Endothelial cell of umbilical vein (primary cell): ENCODE measurements at regions not wholly inside any gene's neighbourhood (a gene's known extent, or its start where the extent isn't known, plus 50 kb on each side); places are given as distances from the start of the nearest gene placed in this dataset.
A peak's percentile ranks its signal among the peaks of the same experiment; 100 is the strongest.

Source experiments
- BruUV-seq: library from RNA; stranded (reverse); fragments of 400-500 nt; replicated peaks from 2 replicates; lab custom pipeline; 2021; lab: Mats Ljungman, UMichigan
- CTCF ChIA-PET: fragments of 300-600, 350-600 bp; sonication (Branson Sonifier 250); formaldehyde crosslinking; loops from one replicate; lab custom pipeline; 2021; ENCODE audit warnings: antibody characterized with exemption, inconsistent platforms; lab: Charles Lee
- POLR2A ChIA-PET: fragments of 300-600, 350-600 bp; sonication (Branson Sonifier 250); formaldehyde crosslinking; loops from one replicate; lab custom pipeline; 2021; ENCODE audit warnings: antibody characterized with exemption, inconsistent platforms; lab: Charles Lee
- DNase-seq: peaks from one replicate; pipeline ENCODE4 v3.0.0-alpha.2; 2011; ENCODE audit warnings: low read depth, low spot score
- FAIRE-seq: peaks from 2 replicates; lab custom pipeline; 2011; peaks lifted over from hg19 to GRCh38; lab: Jason Lieb, UNC
- H2AFZ ChIP-seq: 2 replicates; pipeline ENCODE4 v1.6.0; 2012; ENCODE audit warnings: low read depth, low read length, control low read depth, inconsistent platforms
- H3K27ac ChIP-seq: 2 replicates; pipeline ENCODE4 v1.5.1; 2011; ENCODE audit warnings: low read depth, mild to moderate bottlenecking, control low read depth, low read length, moderate library complexity; ENCODE audit not compliant: insufficient read depth
- H3K27me3 ChIP-seq, 2 experiments: 2 replicates each; pipeline versions ENCODE4 v1.6.0 to v1.6.1; 2011; ENCODE audit warnings: low read length in 2 of 2, mixed read lengths in 1 of 2; ENCODE audit not compliant: control insufficient read depth in 2 of 2, insufficient read depth in 2 of 2
- H3K36me3 ChIP-seq, 2 experiments: 2 replicates in 1 of 2; 3 replicates in 1 of 2; pipeline ENCODE4 v1.5.1; 2011; ENCODE audit warnings: low read length in 2 of 2, mild to moderate bottlenecking in 1 of 2, moderate library complexity in 1 of 2; ENCODE audit not compliant: control insufficient read depth in 2 of 2, insufficient read depth in 2 of 2; ENCODE audit errors: extremely low read depth in 1 of 2
- H3K4me1 ChIP-seq: 3 replicates; pipeline ENCODE4 v1.5.1; 2011; ENCODE audit warnings: mild to moderate bottlenecking, low read length; ENCODE audit not compliant: control insufficient read depth, insufficient read depth; ENCODE audit errors: extremely low read depth
- H3K4me2 ChIP-seq: 2 replicates; pipeline ENCODE4 v1.6.1; 2011; ENCODE audit warnings: low read length, control low read depth, mixed read lengths; ENCODE audit not compliant: insufficient read depth
- H3K4me3 ChIP-seq, 3 experiments: fragments of 200-600 bp in 1 of 3; sonication (generic), shearing (Covaris generic) in 1 of 3; replicated peaks in 1 of 3; 2 replicates each; pipeline ENCODE4 v1.5.1; 2011 to 2016; ENCODE audit warnings: control low read depth in 3 of 3, low read length in 3 of 3, mild to moderate bottlenecking in 2 of 3, inconsistent platforms in 1 of 3, low read depth in 1 of 3, moderate library complexity in 1 of 3; ENCODE audit not compliant: insufficient read depth in 1 of 3
- H3K79me2 ChIP-seq: 2 replicates; pipeline ENCODE4 v1.6.0; 2012; ENCODE audit warnings: low read length, inconsistent platforms; ENCODE audit not compliant: control insufficient read depth, insufficient read depth
- H3K9ac ChIP-seq: replicated peaks from 2 replicates; pipeline ENCODE3; 2011; ENCODE audit warnings: low read length, control low read depth; ENCODE audit not compliant: insufficient read depth; ENCODE audit errors: extremely low read depth
- H3K9me1 ChIP-seq: replicated peaks from 3 replicates; pipeline ENCODE4 v1.6.0; 2011; ENCODE audit warnings: mild to moderate bottlenecking, low read length; ENCODE audit not compliant: control insufficient read depth, insufficient read depth; ENCODE audit errors: extremely low read depth
- H3K9me3 ChIP-seq: replicated peaks from 2 replicates; pipeline ENCODE4 v1.5.1; 2012; ENCODE audit warnings: low read length, inconsistent platforms; ENCODE audit not compliant: control insufficient read depth, insufficient read depth
- H4K20me1 ChIP-seq: replicated peaks from 2 replicates; pipeline ENCODE3; 2011; ENCODE audit warnings: mild to moderate bottlenecking, low read length; ENCODE audit not compliant: control insufficient read depth, insufficient read depth; ENCODE audit errors: extremely low read depth
- CTCF ChIP-seq, 2 donors: IDR thresholded peaks; 1 replicate in 1 of 2; 2 replicates in 1 of 2; pipeline ENCODE4 v1.5.1; 2011; ENCODE audit warnings: low read length in 2 of 2, mild to moderate bottlenecking in 2 of 2, moderate library complexity in 2 of 2, control low read depth in 1 of 2, inconsistent platforms in 1 of 2, low read depth in 1 of 2; ENCODE audit not compliant: insufficient read depth in 1 of 2; ENCODE audit errors: extremely low read depth in 1 of 2
- EZH2 ChIP-seq: IDR thresholded peaks from 2 replicates; pipeline ENCODE4 v1.6.1; 2012; ENCODE audit warnings: borderline replicate concordance, low read depth, mild to moderate bottlenecking, moderate library complexity, low read length, inconsistent platforms; ENCODE audit not compliant: severe bottlenecking
- FOS ChIP-seq: IDR thresholded peaks from 2 replicates; pipeline ENCODE4 v1.6.1; 2011; ENCODE audit warnings: mild to moderate bottlenecking, low read length, moderate library complexity, borderline replicate concordance; ENCODE audit not compliant: insufficient read depth
- GATA2 ChIP-seq: IDR thresholded peaks from 2 replicates; pipeline ENCODE4 v1.7.0; 2011; ENCODE audit warnings: low read depth, mild to moderate bottlenecking, moderate library complexity, mixed read lengths, low read length; ENCODE audit not compliant: insufficient read length, insufficient read depth
- JUN ChIP-seq: IDR thresholded peaks from 2 replicates; pipeline ENCODE4 v1.6.1; 2011; ENCODE audit warnings: borderline replicate concordance, low read depth; ENCODE audit not compliant: insufficient read length, insufficient read depth
- MYC ChIP-seq: IDR thresholded peaks from one replicate; pipeline ENCODE4 v1.6.1; 2011; ENCODE audit warnings: mild to moderate bottlenecking, low read depth, low read length
- dilution Hi-C: fragments of 300-500 bp; cut with MboI; formaldehyde crosslinking; loops from one replicate; pipeline ENCODE4 v1.15.0; 2019; ENCODE audit warnings: low sequenced_read_pairs; ENCODE audit not compliant: extremely low pct_ligation_motif_present
- intact Hi-C: fragments of 100-400 bp; cut with micrococcal nuclease; formaldehyde crosslinking; loops from one replicate; pipeline ENCODE4 v1.10.0; 2022

GRCh38 chr7:17043012-17043877, 161.5 kb upstream of the AGR3 start:
- intact Hi-C loops, result loop anchor here (2.0 to 10.0 kb wide), 4 partner anchors 34 to 399 kb away; partner anchors contain the start of genes ANKMY2 and BZW2
- peak; percentile 56 for DNase-seq
- ChIA-PET CTCF (interaction anchor here (1.1 to 2.0 kb wide), 3 partner anchors 60 to 259 kb away, joined by 3 to 5 read pairs (median 5); no protein-coding TSS in a partner anchor), POLR2A (interaction anchor here (0.8 kb wide), 1 partner anchor 64 kb away, joined by 3 read pairs; no protein-coding TSS in a partner anchor)
- Histone ChIP-seq H3K36me3 (no peaks in the 10 kb centered on the region), H3K27ac (peak overlapping the region; percentile 88), H3K27me3 (no peaks in the 10 kb centered on the region), H3K4me3 (no peak overlapping the region), H3K4me1 (peaks cover 52% of the 10 kb centered on the region), H3K4me2 (peak overlapping the region; percentile 76), H3K9me3 (no peaks in the 10 kb centered on the region), H2AFZ (peak overlapping the region; percentile 9), H3K9ac (peak overlapping the region; percentile 50), H4K20me1 (no peaks in the 10 kb centered on the region), H3K9me1 (no peaks in the 10 kb centered on the region), H3K79me2 (no peaks in the 10 kb centered on the region)
- FAIRE-seq, result no peak
- dilution Hi-C loops, result no loop called here
- BruUV-seq, result no TSS peak
- TF ChIP-seq GATA2 (peak; percentile 52), CTCF (IDR thresholded peaks at IDR 0.05; ENCODE audit: extremely low read depth in 1 of 2, insufficient read depth in 1 of 2, low read depth in 1 of 2, low read length in 2 of 2) (no peak)

GRCh38 chr7:17044396-17044795, 162.6 kb upstream of the AGR3 start:
- Histone ChIP-seq H3K79me2 (no peaks in the 10 kb centered on the region), H3K4me3 (no peak overlapping the region), H3K9ac (no peak overlapping the region), H4K20me1 (no peaks in the 10 kb centered on the region), H3K27ac (no peak overlapping the region), H3K4me2 (no peak overlapping the region), H3K4me1 (peaks cover 48% of the 10 kb centered on the region), H3K36me3 (no peaks in the 10 kb centered on the region), H3K9me1 (no peaks in the 10 kb centered on the region), H2AFZ (no peak overlapping the region), H3K9me3 (no peaks in the 10 kb centered on the region), H3K27me3 (no peaks in the 10 kb centered on the region)
- CTCF ChIA-PET, result interaction anchor here (1.0 to 1.3 kb wide), 3 partner anchors 14 to 35 kb away, joined by 3 to 10 read pairs (median 7); no protein-coding TSS in a partner anchor
- BruUV-seq, result no TSS peak
- DNase-seq (no peak), FAIRE-seq (no peak)
- POLR2A ChIA-PET, result no interaction called here
- intact Hi-C loops, result loop anchor here (5.0 to 10.0 kb wide), 3 partner anchors 360 to 398 kb away; partner anchors contain the start of genes ANKMY2 and BZW2
- dilution Hi-C loops, result no loop called here
- no peak for TF ChIP-seq MYC
- no peak for TF ChIP-seq JUN
- TF ChIP-seq EZH2, result no peak
- no peak for TF ChIP-seq FOS
